ENCODE measurements at regions not wholly inside any gene's neighbourhood (a gene's known extent, or its start where the extent isn't known, plus 50 kb on each side); places are given as distances from the start of the nearest gene placed in this dataset.

GRCh38 chr13:47858042-47859025 is 142.7 kb downstream of the SUCLA2 start:
- Histone ChIP-seq H3K27me3 (no peaks in the 10 kb centered on the region), H3K36me3 (no peaks in the 10 kb centered on the region), H3K9me3 (peaks cover 0 to 4% (median 0%) of the 10 kb centered on the region in 12 donors), H3K27ac (no peak overlapping the region), H3K4me1 (no peaks in the 10 kb centered on the region), H3K4me3 (no peak overlapping the region)
- intact Hi-C loops (cut with DNase I), result no loop called here
- TF ChIP-seq POLR2A (IDR thresholded peaks at IDR 0.05) (no peak), CTCF (IDR thresholded peaks at IDR 0.05) (no peak)
- ATAC-seq (no peak), DNase-seq (no peak)
- 75 to 82% (median 78%) methylated on average over 9 of the region's 9 CpGs for WGBS, 4 donors

GRCh38 chr13:47853236-47853635 is 147.8 kb downstream of the SUCLA2 start:
- Histone ChIP-seq H3K36me3 (no peaks in the 10 kb centered on the region), H3K4me1 (no peaks in the 10 kb centered on the region), H3K9me3 (no peaks in the 10 kb centered on the region), H3K4me3 (no peak overlapping the region), H3K27me3 (no peaks in the 10 kb centered on the region), H3K27ac (no peak overlapping the region)
- intact Hi-C loops (cut with DNase I), result no loop called here
- TF ChIP-seq CTCF (IDR thresholded peaks at IDR 0.05) (no peak), POLR2A (IDR thresholded peaks at IDR 0.05) (no peak)
- ATAC-seq (no peak), DNase-seq (no peak)
- WGBS, 4 donors, result 86 to 94% (median 89%) methylated on average over 1 of the region's 1 CpG

GRCh38 chr13:47846886-47847285 is 154.2 kb downstream of the SUCLA2 start:
- ATAC-seq (no peak), DNase-seq (no peak)
- Histone ChIP-seq H3K27ac (no peak overlapping the region), H3K36me3 (no peaks in the 10 kb centered on the region), H3K4me1 (no peaks in the 10 kb centered on the region), H3K27me3 (no peaks in the 10 kb centered on the region), H3K9me3 (no peaks in the 10 kb centered on the region), H3K4me3 (no peak overlapping the region)
- 59 to 85% (median 67%) methylated on average over 4 of the region's 4 CpGs for WGBS, 4 donors
- intact Hi-C loops (cut with DNase I), result no loop called here
- TF ChIP-seq POLR2A (IDR thresholded peaks at IDR 0.05) (no peak), CTCF (IDR thresholded peaks at IDR 0.05) (no peak)

GRCh38 chr13:47845981-47846380 is 155.1 kb downstream of the SUCLA2 start:
- no peaks in the 10 kb centered on the region for H3K36me3 ChIP-seq
- H3K4me1 ChIP-seq, result no peaks in the 10 kb centered on the region
- H3K27ac ChIP-seq, result no peak overlapping the region
- WGBS, 4 donors, result 63 to 94% (median 91%) methylated on average over 1 of the region's 1 CpG
- TF ChIP-seq CTCF (IDR thresholded peaks at IDR 0.05) (no peak), POLR2A (IDR thresholded peaks at IDR 0.05) (no peak)
- no peaks in the 10 kb centered on the region for H3K27me3 ChIP-seq
- intact Hi-C loops (cut with DNase I), result no loop called here
- no peak overlapping the region for H3K4me3 ChIP-seq
- no peaks in the 10 kb centered on the region for H3K9me3 ChIP-seq
- ATAC-seq (no peak), DNase-seq (no peak)

Measured in heart left ventricle (tissue), 16 donors.